ENCODE measurements at regions not wholly inside any gene's neighbourhood (a gene's known extent, or its start where the extent isn't known, plus 50 kb on each side); places are given as distances from the start of the nearest gene placed in this dataset.

DNA sequence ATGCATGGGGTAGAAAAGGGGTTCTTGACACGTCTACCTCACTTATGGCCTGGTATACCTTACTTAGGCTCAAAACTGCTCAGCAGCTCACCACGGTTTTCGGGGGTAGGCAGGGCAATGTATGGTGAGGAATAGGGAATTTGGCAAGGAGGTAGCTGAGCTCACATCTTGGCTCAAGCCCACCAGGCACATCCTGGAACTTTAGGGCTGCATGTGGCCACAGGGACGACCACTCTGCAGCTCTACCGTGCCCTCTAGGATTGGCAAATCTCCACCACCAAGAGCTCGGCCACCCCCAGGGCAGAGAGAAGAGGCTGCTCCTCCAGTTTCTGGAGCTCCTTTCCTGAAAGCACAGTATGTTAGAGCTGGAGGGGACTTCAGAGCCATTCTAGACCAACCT lies 69.7 kb downstream of the MRPL46 start:
- TF ChIP-seq, protein P1, sequence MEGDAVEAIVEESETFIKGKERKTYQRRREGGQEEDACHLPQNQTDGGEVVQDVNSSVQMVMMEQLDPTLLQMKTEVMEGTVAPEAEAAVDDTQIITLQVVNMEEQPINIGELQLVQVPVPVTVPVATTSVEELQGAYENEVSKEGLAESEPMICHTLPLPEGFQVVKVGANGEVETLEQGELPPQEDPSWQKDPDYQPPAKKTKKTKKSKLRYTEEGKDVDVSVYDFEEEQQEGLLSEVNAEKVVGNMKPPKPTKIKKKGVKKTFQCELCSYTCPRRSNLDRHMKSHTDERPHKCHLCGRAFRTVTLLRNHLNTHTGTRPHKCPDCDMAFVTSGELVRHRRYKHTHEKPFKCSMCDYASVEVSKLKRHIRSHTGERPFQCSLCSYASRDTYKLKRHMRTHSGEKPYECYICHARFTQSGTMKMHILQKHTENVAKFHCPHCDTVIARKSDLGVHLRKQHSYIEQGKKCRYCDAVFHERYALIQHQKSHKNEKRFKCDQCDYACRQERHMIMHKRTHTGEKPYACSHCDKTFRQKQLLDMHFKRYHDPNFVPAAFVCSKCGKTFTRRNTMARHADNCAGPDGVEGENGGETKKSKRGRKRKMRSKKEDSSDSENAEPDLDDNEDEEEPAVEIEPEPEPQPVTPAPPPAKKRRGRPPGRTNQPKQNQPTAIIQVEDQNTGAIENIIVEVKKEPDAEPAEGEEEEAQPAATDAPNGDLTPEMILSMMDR (conservative IDR thresholded peaks at IDR 0.05; ENCODE audit: low read length), result no peak
- no peak for TF ChIP-seq EZH2phosphoT487 (IDR thresholded peaks at IDR 0.05; ENCODE audit: borderline replicate concordance, low read depth, low read length)

All from OCI-LY7 (cell line).